Motor neuron (in vitro differentiated cells): ENCODE measurements at regions not wholly inside any gene's neighbourhood (a gene's known extent, or its start where the extent isn't known, plus 50 kb on each side); places are given as distances from the start of the nearest gene placed in this dataset.
"Not testable (repeated sequence)": the region's sequence is repeated elsewhere in the genome, so short reads cannot be mapped to it uniquely, and the experiment has no call there.

ENCODE experiments used
- ATAC-seq, 8 experiments: fragments of 200-7000 bp; cut with Tn5 transposase; replicated peaks in 6 of 8; 2 replicates each; pipeline ENCODE4 v1.8.0; 2021; ENCODE audit warnings: mild to moderate bottlenecking in 8 of 8, moderate library complexity in 8 of 8
- H3K27ac ChIP-seq, 2 donors: fragments of 250-450 bp; sonication (Bioruptor Pico); 2 replicates each; pipeline ENCODE4 v1.9.0; 2021; ENCODE audit warnings: antibody characterized with exemption in 2 of 2, mild to moderate bottlenecking in 2 of 2, moderate library complexity in 1 of 2
- H3K4me1 ChIP-seq, 2 donors: fragments of 250-450 bp; sonication (Bioruptor Pico); replicated peaks in 1 of 2; 2 replicates each; pipeline ENCODE4 v1.6.1; 2021; ENCODE audit warnings: antibody characterized with exemption in 2 of 2, mild to moderate bottlenecking in 2 of 2, moderate library complexity in 1 of 2
- H3K4me3 ChIP-seq, 5 donors: fragments of 250-450 bp; sonication (Bioruptor Pico); 2 replicates each; pipeline ENCODE4 v1.9.0; 2021; ENCODE audit warnings: antibody characterized with exemption in 5 of 5, mild to moderate bottlenecking in 5 of 5, moderate library complexity in 4 of 5
- WGBS, 10 experiments: fragments of 450-650 bp; shearing (Covaris generic); methylation state at CpG; one replicate each; pipeline ENCODE4 v1.0.0; 2022; 5-methylcytosine and 5-hydroxymethylcytosine counted together
- in situ Hi-C, 9 experiments: fragments of 400-800 bp; cut with MboI; loops; one replicate each; pipeline ENCODE4 v1.15.0; 2021; ENCODE audit warnings: low sequenced_read_pairs in 9 of 9, low pct_unique_long_range_greater_than_20kb in 2 of 9; ENCODE audit not compliant: unreplicated experiment in 9 of 9

DNA sequence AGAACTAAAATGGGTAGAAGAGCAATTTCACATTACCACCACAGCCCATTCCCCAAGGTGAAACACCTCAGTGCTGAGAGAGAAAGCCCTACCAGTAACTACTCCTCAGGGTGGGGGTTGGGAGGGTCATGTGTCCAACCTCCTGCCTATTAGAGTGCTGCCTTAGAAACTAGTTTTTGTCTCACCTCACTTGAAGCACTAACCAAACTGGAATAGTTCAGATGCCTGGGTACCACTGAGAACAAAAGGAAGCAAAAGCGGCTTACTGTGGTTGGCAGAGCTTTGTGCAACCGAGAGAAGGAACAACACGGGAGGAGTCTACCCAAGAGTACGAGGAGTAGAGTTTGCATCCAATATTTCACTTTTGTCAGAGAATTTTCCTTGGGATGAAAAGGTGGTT is 1207.5 kb upstream of the ADGRL2 start:
- ATAC-seq = no peak
- WGBS, 10 experiments = 6 to 91% (median 75%) methylated on average over 3 to 4 of the region's 4 CpGs; no CpG with 5 or more reads in 2 of the 10 experiments
- Histone ChIP-seq H3K27ac (no peak overlapping the region), H3K4me1 (no peaks in the 10 kb centered on the region), H3K4me3 (no peak overlapping the region)
- in situ Hi-C loops = no loop called here

DNA sequence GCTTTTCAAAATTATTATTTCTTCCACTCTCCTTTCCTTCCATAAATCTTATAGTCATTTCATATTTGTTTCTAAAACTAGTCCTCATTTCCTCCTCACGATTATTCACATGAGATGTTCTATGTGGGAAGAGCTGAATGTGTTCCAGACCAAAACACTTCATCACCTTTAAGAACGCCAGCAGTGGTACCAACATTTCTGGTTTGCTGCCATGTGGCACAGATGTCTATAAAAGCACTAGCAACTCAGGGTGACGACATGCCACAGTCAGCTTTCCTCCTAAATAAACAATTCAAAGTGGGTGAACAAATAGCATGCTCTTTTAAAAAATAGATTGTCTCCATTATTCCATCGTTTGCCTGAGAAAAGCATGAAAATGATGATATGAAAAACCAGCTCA is 1217.8 kb upstream of the ADGRL2 start:
- in situ Hi-C loops = no loop called here
- 0 to 100% (median 82%) methylated on average over 4 of the region's 4 CpGs for WGBS, 10 experiments
- no peak overlapping the region for H3K27ac ChIP-seq

DNA sequence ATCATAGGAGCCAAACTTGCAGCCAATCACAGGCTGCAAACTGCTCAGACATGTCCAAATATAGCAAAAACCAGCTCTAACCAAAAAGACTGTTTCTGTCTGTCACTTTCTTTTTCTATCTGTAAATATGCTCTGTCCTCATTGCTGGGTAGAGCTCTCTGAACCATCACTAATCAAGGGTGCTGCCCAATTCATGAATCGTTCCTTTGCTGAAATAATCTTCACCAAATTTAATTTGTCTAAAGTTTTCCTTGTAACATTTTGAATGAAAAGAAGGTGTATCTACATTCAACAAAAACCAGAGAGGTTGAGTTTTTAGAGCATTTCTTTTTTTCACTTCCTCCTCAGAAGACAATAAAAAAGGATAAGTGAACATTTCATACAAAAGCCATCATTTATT is 1221.7 kb upstream of the ADGRL2 start:
- Histone ChIP-seq H3K27ac (no peak overlapping the region), H3K4me3 (no peak overlapping the region), H3K4me1 (no peaks in the 10 kb centered on the region)
- no peak for ATAC-seq
- 0 to 100% (median 92%) methylated on average over 1 of the region's 1 CpG; no CpG with 5 or more reads in 1 of the 10 experiments for WGBS, 10 experiments
- in situ Hi-C loops = no loop called here

More for the DNA sequence above, 1217.8 kb upstream of the ADGRL2 start:
- no peaks in the 10 kb centered on the region for H3K4me1 ChIP-seq
- H3K4me3 ChIP-seq = no peak overlapping the region
- ATAC-seq = no peak

DNA sequence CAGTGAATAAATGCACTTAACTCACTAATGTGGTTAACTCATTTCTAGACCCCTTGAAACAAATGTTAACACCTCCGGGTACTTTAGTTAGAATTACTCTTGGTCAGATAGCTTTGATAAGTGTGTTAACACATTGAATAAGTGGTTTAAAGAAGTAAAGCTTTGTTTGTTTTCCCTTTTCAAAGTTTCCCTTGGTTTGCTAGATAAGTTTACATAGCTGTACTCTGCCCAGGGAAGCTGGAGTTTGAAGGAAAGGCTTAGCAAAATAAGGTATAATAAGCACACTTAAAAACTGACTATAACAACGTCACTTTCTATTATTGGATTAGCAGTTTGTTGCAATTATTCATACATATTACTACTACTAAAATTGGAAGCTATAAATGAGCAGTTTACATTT is 1233.9 kb upstream of the ADGRL2 start:
- no peak overlapping the region for H3K4me3 ChIP-seq
- WGBS, 10 experiments = 0 to 90% (median 38%) methylated on average over 1 to 2 of the region's 2 CpGs; no CpG with 5 or more reads in 1 of the 10 experiments
- in situ Hi-C loops = no loop called here
- ATAC-seq = no peak
- H3K27ac ChIP-seq = no peak overlapping the region
- no peaks in the 10 kb centered on the region for H3K4me1 ChIP-seq

DNA sequence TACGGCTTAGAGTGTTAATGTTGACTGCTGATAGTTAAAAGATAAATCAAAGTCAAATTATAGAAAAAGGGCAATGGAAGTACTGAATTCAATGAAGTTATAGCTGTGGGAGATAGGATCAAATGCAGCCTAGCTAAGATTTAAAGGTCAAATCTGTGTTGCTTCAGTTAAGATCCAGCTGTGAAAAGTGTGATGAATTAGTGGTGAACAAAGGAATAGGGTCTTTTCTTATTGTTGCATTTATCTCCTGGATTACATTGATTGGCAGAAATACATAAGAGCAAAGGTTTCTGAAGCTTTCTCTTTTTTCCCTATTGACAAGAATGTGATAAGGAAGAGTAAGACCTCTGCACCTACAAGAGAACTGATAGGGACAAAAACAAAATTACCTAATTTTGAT is 1234.6 kb upstream of the ADGRL2 start:
- Histone ChIP-seq H3K4me3 (no peak overlapping the region), H3K27ac (no peak overlapping the region), H3K4me1 (no peaks in the 10 kb centered on the region)
- ATAC-seq = no peak
- 13 to 100% (median 50%) methylated on average over 1 of the region's 1 CpG; no CpG with 5 or more reads in 1 of the 10 experiments for WGBS, 10 experiments
- in situ Hi-C loops = no loop called here

DNA sequence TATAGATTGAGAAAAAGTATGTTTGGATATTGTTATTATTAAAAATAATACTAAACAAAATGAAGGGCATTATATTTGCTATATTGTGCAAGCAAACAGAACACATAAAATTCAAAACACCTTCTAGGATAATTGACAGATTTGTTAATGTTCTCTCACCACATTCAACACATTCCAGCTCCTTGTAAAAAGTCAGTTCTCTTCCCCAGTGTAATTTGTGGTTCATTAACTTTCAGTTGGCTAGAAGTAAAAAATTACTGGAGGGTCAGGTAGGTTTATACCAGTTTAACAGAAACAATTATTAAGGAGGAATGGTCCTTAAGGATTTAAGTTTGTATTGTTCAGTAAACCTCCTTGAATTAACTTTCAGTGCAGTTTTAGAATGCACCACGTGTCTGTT is 1235.3 kb upstream of the ADGRL2 start:
- 0 to 75% (median 53%) methylated on average over 1 of the region's 1 CpG; no CpG with 5 or more reads in 1 of the 10 experiments for WGBS, 10 experiments
- H3K4me1 ChIP-seq = no peaks in the 10 kb centered on the region
- ATAC-seq = no peak
- no peak overlapping the region for H3K27ac ChIP-seq
- in situ Hi-C loops = no loop called here
- no peak overlapping the region for H3K4me3 ChIP-seq

DNA sequence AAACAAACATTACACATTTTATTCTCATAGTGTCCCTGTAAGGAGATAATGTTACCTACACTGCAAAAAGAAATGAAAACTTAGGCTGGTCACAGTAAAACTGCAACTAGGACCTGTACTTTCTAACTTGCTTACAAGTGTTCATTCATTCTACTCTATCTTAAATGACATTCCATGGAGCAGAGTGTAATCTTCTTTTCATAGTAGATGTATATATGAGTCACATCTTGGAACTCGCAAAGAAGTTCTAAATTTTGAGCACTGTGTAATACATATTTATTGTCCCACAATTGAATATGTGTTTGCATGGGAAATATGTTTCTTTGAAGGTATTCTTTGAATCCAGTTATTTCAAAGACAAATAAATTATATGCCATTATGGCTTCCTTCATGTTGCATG is 1258.5 kb upstream of the ADGRL2 start:
- no peak overlapping the region for H3K4me3 ChIP-seq
- H3K4me1 ChIP-seq = no peaks in the 10 kb centered on the region
- in situ Hi-C loops = no loop called here
- 0 to 92% (median 70%) methylated on average over 1 of the region's 1 CpG; no CpG with 5 or more reads in 1 of the 10 experiments for WGBS, 10 experiments
- no peak for ATAC-seq
- H3K27ac ChIP-seq = no peak overlapping the region

DNA sequence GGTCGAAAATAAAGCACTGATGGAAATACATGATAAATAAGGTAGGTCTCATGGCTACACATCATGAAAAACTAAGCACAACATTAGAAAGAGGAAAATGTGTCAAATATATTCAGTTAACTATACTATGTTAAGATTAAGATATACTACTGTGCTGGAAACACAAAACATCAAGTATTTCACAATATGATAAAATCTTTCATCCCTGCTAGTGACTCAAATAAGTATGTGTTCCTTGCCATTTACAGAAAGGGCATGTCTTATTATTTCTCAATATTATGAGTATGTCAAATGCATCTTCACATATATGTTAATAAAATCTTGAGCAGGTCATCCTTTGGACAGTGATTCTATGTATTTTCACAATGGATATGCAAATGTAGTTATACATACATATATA is 1260.1 kb upstream of the ADGRL2 start:
- Histone ChIP-seq H3K27ac (no peak overlapping the region), H3K4me1 (peaks cover 0 to 3% of the 10 kb centered on the region in 2 donors), H3K4me3 (no peak overlapping the region)
- WGBS, 10 experiments = 0 to 100% (median 77%) methylated on average over 1 of the region's 1 CpG; no CpG with 5 or more reads in 2 of the 10 experiments
- in situ Hi-C loops = no loop called here
- no peak for ATAC-seq

DNA sequence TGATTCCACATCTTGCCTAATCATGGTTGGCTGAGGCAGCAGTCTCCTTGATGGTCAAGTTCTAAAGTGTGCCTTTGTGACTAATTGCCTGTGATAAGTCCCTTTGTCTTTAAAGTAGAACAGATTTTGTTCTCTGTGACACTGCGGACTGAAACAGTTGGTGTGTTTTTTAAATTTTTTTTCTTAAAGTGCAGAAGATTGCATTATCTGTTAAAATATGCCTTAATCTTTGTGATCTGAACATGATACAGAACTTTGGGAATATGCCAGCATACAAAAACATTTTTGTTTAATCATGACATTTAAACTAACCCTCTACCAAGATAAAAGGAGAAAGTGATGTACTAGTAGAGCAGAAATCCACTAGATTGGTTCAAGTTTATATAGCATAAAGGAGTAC is 1260.6 kb upstream of the ADGRL2 start:
- in situ Hi-C loops = no loop called here
- 0 to 100% (median 100%) methylated on average over 1 of the region's 1 CpG; no CpG with 5 or more reads in 3 of the 10 experiments for WGBS, 10 experiments

DNA sequence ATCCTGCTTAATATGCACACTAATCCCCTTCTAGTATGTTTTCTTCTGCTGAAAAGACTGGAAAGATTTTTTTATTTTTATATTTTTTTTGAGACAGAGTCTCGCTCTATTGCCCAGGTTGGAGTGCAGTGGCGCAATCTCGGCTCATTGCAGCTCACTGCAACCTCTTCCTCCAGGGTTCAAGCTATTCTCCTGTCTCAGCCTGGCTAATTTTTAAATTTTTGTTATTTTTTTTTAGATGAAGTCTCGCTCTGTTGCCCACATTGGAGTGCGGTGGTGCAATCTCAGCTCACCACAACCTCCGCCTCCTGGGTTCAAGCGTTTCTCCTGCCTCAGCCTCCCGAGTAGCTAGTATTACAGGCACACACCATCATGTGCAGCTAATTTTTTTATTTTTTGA is 1261.4 kb upstream of the ADGRL2 start:
- WGBS, 10 experiments = 24 to 100% (median 92%) methylated on average over 1 to 8 of the region's 8 CpGs
- ATAC-seq, in situ Hi-C loops, H3K27ac ChIP-seq, H3K4me3 ChIP-seq: not testable (repeated sequence)
- peaks cover 5 to 16% of the 10 kb centered on the region in 2 donors for H3K4me1 ChIP-seq

More for the DNA sequence above, 1260.6 kb upstream of the ADGRL2 start:
- Histone ChIP-seq H3K4me1 (peaks cover 0 to 7% of the 10 kb centered on the region in 2 donors), H3K27ac (no peak overlapping the region), H3K4me3 (no peak overlapping the region)
- ATAC-seq = no peak

DNA sequence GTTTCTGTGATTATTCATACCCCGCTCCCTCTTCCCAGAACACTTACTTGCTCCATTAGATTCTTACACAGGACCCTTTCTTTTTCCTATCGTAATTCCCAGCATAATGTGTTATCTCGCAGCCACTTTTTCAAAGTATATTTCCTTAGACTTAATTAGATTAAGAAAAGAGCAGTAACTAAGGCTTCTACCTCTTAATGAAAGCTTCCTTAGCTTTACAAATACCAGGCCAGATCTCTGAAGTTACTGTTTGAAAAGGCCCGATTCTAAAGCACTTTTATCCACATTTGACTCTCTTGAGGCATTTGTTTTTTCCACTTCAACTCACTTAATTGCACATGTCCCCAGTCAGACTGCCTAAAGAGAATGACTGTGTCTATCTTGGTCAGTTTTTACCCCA is 1264.3 kb upstream of the ADGRL2 start:
- WGBS, 10 experiments = 22 to 88% (median 57%) methylated on average over 3 to 4 of the region's 4 CpGs; no CpG with 5 or more reads in 1 of the 10 experiments
- H3K4me1 ChIP-seq = peaks cover 20 to 32% of the 10 kb centered on the region in 2 donors
- in situ Hi-C loops = no loop called here

DNA sequence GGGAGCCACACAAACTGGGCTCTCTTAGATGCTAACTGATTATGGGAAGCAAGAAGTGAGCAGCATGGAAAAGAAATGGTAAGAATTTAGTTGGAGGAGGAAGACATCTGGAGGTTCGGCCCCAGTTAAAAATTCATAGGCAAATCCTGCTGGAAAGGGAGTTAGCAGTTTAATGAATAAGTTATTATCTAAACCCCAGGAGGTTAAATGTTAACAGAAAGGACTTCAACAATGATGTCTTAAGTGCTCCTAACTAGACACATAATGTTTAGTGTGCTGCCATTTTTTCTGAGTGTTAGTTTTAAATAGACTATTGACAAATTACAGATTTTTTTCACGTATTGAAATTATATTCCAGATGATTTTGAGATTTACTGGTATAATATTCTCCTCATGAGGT is 1265.3 kb upstream of the ADGRL2 start:
- WGBS, 10 experiments = 31 to 83% (median 71%) methylated on average over 1 to 2 of the region's 2 CpGs; no CpG with 5 or more reads in 1 of the 10 experiments
- in situ Hi-C loops = no loop called here
- ATAC-seq = no peak
- Histone ChIP-seq H3K4me3 (no peak overlapping the region), H3K27ac (no peak overlapping the region), H3K4me1 (peaks cover 20 to 32% of the 10 kb centered on the region in 2 donors)

More for the DNA sequence above, 1264.3 kb upstream of the ADGRL2 start:
- no peak overlapping the region for H3K27ac ChIP-seq
- no peak for ATAC-seq
- H3K4me3 ChIP-seq = no peak overlapping the region

DNA sequence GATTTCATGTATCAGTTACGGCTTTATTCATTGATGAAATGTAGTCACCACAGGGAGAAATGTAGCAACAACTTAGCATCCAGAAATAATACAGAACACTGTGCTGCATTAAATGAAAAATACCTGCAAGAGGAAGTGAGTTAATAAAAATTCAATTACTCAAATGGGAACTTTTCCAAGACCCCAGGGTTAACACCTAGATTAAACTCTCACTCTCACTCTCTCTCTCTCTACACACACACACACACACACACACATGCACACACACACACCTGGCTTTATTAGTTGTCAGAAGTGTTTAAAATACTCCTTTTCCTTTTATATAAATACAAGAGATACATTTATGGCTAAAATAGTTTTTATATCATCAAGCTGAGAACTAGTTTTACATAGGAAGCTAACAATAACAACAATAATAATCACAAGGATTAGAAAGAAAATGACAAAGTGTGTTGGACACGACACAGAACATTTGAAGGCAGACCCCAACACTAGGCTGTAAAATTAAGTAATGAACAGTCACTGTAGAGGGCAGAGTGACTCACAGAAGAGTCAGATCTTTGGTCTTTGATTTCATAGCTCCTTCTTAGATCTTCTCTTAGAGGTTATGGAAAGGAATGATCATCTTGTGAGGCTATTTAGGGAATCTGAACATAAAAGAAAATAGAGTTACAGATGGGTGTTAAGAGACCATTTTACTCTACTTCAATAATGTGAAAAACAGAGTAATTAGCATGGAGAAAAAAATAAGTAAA is 1266.0 kb upstream of the ADGRL2 start:
- H3K4me1 ChIP-seq = peaks cover 20 to 32% of the 10 kb centered on the region in 2 donors
- no peak overlapping the region for H3K4me3 ChIP-seq
- in situ Hi-C loops = no loop called here
- no peak overlapping the region for H3K27ac ChIP-seq
- ATAC-seq = peak in 2 of 8 experiments; percentile 35 to 44
- WGBS, 10 experiments = 0 to 100% (median 67%) methylated on average over 1 to 2 of the region's 2 CpGs; no CpG with 5 or more reads in 1 of the 10 experiments
